GM19455 (cell line): ENCODE measurements at regions not wholly inside any gene's neighbourhood (a gene's known extent, or its start where the extent isn't known, plus 50 kb on each side); places are given as distances from the start of the nearest gene placed in this dataset.
"Not testable (repeated sequence)": the region's sequence is repeated elsewhere in the genome, so short reads cannot be mapped to it uniquely, and the experiment has no call there.

Source experiments
- ATAC-seq: cut with Tn5 transposase; IDR thresholded peaks from one replicate; pipeline ENCODE4 v1.9.1; 2021; ENCODE audit not compliant: unreplicated experiment

DNA sequence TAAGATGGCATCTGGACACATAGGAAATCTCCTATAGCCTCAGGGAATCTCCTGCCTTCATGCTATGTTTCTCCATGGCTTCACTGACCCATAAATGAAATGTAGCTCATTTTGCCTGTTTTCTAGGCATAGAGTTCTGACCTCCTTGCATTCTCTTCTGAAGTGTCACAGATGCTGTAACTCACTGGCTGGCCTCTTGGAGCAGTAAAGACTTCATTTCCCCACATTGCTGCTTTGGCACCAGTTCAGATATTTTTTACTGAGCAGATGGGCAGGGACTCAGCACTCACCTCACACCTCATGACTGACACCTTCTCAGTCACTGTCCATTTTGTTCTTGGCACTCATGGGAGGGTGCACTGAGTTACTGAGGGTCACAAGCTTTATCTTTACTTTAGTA lies 286.7 kb upstream of the TGFBR2 start:
- ATAC-seq = no peak

DNA sequence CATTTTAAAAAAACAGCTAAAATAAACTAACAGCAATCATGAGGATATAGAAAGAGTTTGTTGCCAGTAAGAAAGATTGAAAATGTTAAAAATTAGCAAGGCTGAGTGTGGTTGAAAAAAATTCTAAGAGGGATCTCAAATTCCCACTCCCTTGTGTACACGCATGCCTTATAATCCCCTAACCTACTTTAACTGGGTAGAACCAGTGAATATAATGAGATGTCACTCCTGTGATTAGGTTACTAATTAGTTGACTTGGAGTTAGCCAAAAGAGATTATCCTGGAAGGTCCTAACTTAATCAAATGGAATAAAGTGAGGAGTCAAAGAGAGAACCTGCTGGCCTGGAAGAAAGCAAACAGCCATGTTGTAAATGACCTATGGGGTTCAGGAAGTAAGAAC lies 286.0 kb upstream of the TGFBR2 start:
- ATAC-seq = no peak

DNA sequence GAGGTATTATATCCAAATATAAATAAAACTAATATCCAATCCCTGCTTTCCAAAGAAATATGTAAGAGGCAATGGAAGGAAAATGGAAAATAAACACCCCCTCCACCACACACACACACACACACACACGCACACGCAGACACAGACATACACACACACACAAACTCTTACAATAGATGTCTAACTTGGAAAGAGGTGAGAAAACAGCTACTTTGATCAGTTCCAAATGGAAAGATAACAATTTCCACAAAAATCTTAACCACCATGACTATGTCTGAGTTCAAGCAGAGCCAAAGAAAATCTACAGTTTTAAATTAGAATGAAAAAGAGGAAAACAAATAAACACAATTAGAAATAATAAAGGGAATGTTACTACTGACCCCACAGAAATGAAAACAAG lies 285.3 kb upstream of the TGFBR2 start:
- ATAC-seq = no peak

DNA sequence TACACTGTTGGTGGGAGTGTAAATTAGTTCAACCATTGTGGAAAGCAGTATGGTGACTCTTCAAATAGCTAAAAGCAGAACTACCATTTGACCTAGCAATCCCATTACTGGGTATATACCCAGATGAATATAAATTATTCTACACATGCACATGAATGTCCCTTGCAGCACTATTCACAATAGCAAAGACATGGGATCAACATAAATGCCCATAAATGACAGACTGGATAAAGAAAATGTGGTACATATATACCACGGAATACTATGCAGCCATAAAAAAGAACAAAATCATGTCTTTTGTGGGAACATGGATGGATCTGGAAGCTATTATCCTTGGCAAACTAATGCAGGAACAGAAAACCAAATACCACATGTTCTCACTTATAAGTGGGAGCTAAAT lies 282.8 kb upstream of the TGFBR2 start:
- ATAC-seq = not testable (repeated sequence)

DNA sequence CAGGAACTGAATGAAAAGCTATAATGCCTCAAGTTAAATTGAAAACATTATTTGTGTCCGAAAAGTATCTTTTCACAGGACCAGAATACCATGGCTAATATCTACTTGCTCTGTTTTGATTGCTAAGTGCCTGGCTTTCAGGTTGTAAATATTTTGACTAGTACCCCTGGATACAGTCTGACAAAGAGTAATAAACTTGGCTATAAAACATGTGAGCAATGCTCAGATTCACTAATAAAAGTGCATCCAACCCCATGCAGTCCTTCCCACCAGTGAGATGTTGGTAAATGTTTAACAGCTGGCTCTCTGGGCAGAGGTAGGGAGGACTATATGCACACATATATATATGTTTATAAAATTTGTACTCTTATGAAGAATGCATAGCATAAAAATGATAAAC lies 281.8 kb upstream of the TGFBR2 start:
- ATAC-seq = no peak

DNA sequence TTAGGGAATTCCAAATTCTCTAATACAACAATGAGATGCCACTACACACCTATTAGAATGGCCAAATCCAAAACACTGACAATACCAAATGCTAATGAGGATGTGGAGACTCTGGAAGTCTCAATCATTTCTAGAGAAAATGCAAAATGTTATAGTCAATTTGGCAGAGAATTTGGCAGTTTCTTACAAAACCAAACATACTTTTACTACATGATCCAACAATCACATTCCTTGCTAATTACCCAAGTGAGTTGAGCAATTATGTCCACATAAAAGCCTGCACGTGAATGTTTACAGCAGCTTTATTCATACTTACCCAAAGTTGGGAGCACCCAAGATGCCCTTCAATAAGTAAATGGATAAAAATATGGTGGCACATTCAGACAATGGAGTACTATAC lies 278.4 kb upstream of the TGFBR2 start:
- not testable (repeated sequence) for ATAC-seq

DNA sequence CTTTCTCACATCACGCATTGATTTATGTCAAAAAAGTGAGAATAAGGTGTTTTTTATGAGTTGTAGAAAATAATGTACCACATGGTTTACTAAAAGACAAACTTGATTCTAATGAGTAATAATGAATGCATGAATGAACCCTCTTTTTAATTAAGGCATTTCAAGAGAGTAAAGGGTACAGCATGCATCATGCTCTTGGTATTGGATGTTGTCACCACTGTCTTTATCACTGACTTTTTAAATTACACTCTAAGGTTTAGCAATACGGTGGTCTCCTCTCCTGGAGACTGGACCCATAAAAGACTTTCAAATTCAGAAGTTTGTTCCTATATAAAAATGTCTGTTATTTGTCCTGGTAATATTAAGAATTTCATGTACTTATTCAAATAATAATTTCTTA lies 277.5 kb upstream of the TGFBR2 start:
- ATAC-seq = not testable (repeated sequence)

DNA sequence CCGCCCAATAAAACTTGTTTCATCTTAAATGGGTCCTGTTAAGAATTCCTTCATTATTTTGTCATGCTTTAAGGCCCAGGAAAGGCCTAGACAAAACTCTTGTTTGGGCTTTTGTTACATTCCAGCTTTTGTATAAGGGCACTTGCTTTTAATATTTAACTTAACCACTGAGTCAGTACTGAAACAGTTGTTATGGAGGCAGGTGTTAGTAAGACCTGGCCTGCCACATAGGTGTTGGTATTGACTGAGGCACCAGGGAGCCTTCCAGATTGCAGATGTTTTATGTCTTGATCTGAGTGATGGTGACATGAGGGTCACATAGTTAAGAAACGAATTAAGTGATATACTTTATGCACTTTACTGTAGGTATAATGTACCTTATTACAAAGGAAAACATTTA lies 274.9 kb upstream of the TGFBR2 start:
- ATAC-seq = no peak

DNA sequence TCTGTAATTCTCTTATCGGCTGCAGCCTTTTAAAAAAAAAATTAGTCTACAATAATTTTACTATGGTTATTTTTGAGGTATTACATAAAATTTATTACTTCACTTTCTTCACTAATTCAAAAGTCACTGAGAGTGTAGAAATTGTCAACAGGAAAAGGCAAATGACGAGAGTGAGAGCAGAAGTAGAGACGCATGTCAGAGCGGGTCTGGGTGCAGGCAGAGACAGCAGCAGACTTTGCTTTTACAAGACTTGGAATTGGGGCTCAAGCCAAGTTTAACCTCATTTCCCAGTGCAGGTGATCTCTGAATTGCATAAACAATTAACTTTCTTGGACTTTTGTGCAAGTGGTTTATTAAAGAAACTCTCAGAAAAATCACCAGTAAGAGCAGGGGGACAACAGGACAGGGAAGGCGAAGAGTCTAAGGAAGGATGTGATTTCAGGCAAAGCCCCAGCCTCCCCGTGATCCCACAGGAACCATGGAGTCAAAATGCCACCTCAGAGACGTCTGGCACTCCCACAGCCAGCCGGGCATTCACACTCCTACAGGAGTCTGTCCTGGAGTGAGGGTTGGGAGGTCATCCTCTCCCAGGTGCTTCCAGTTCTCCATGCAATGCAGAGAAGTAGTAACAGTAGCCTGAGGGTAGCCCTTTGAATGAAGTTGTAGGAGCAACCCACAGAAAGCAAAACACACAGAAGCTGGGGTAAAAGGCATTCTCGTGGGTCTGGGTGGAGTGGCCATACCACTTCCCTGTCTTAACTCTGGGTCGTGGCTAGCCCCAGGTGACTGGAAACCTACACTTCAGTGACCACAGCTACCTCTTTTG lies 274.0 kb upstream of the TGFBR2 start:
- ATAC-seq = no peak

DNA sequence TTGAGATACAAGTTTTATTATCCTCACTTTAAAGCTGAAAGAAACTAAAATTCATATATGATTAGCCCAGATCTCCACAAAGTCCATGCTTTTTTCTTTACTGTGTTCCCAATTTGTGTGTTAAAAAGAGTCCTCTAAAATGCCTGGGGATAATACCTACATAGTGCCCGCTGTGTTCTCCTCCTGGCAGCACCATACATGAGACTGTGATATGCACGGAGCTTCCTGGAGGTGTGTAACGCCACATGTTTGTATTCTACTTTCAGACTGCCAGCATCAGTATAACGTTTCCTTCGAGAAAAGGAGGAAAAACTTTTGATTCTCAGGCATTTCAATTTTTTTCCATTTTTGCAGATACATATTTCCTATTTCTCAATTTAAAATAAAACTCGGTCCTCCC lies 273.3 kb upstream of the TGFBR2 start:
- no peak for ATAC-seq

DNA sequence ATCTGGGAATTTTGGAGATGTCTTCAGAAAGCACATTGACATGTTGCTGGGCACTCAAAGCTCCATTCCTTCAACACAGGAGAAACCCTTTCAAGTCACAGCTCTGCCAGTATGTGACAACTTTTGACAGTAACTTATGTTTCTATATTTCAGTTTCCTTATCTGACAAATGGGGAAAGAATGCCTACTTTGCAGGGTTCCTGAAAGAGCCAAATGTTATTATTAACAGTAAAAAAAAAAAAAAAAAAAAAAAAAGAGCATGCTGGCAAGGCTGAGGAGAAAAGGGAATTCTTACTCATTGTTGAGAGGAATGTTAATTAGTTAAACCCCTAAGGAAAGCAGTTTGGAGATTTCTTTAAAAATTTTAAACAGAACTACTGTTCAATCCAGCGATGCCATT lies 272.5 kb upstream of the TGFBR2 start:
- ATAC-seq = no peak

DNA sequence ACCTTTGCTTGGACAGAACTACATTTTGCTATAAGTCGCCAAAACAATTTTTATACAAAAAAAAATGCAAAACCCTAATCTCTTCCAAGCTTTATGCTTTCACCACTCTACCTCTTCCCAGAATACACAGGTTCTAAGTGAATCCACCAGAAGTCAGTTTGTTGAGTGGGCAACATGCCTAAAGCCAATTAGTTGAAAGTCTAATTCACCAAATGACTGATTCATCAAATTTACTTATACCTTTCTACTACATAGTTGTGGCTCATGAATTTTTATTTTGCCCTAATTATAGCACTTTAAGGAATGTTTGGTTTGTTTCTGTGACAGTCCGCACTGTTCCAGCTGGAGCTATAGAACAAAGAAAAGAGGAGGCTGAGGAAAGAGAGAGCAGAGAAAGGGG lies 265.9 kb upstream of the TGFBR2 start:
- ATAC-seq = no peak

DNA sequence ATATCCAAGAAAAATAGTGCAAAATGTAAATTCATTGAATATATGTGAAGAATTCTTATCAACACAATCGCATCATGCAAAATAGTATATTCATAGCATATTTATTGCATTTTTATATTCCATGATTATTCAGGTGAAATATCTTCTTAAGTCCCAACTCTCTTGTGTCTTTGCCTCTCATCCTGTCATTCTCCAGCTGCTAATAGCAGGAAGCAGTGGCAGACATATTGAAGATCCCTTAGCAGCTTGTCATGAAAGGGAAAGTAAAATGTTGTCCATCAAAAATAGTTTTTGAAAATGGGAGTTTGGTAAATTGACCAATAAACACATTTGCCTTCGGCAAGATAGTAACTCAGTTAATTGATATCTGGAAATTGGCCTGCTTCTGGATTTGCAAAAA lies 265.3 kb upstream of the TGFBR2 start:
- no peak for ATAC-seq

DNA sequence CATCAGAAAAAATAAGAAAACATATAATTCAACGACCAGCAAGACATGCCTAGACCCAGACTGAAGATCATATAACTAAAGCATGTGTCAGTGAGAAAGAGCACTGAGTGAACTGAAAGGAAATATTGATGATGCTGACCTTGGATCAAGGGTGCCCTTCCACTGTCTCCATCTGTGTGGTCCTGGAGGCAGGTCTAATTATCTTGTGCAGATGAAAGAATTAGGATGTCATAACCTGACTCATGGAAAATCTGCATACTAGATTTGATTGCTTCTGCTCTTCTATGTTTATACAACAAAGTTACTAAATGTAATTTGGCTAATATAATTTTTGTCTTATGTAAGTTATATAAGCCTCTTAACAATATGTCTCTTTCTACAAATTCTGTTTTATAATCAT lies 264.6 kb upstream of the TGFBR2 start:
- no peak for ATAC-seq

DNA sequence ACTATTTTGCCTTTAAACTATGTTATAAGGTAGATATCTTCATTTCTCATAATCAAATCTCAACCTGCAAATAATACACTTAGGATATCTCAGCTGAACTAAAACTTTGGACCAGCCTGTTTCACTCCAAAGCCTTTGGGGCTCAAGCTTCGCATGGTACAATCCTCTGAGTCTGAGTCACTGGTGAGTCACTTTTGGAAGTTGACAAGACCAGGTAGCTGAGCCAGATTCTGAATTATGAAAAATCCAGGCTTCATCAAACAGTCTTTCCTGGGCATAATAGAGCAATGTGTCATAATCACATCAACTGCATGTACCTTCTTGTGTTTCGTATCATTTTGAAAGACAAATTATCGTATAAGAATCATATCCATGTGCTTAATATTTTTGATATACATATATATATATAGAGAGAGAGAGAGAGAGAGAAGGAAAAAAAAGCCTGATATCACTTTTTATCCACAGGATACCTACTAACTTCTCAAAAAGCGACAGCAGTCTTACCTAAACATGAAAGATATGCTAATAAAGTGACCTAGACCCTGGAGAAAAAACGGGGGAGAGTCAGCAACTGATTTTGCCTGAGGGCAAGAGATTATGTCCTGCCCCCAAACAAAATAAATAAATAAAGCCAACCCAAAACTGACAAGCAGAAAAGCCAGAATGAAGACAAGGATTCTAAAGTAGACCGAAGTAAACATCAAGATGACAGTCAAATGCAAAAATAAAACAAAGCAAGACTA lies 263.9 kb upstream of the TGFBR2 start:
- ATAC-seq = no peak

DNA sequence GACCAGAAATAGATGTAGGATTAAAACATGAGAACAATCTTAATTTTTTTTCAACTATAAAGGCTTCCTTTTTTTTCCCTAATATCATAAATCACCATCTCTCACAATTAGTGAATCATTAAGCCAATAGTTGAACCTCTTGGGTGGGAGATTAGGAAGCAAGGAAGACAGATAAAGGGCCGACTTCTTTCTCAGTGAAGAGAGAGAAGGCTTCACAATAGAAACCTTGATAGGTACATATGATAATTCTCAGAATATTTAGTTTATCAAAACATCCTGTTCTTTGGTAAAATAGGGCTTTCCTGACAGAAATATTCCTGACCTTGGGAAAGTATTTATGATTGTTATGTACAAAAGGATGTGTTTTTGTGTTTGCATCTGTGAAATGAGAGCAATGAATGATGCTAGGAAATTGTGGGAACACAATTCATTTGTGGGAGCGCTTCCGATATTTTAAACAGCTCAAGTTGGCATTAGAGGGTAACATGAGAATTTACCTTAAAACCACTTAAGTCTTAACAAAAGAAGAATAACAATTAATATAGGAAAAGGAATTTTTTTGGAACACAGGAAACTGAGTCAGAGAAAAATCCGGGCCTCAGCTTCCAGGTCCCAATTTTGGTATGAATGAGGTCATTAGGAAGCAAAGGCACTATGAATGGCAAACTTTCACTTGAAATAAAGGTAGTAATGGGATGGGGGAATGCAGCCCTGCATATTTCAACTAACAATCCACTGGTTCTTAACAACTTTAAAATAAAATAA lies 263.2 kb upstream of the TGFBR2 start:
- no peak for ATAC-seq

DNA sequence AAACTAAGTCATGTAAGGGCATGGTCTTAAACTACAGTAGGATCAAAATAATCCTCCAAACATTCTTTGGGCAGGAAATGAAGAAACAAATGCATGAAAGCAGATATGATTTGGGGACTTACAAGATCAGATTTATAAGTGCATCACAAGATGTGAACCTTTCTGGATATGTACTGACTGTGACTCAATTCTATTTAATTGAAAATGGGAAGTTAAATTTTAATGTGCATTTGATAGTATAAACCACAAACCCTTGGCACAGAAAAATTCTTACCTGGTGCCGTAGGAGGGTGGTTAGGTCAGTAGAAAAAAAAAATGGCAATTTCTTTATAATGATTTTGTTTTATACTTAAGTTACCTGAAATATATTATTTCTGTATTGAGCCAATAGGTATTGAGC lies 262.5 kb upstream of the TGFBR2 start:
- no peak for ATAC-seq

DNA sequence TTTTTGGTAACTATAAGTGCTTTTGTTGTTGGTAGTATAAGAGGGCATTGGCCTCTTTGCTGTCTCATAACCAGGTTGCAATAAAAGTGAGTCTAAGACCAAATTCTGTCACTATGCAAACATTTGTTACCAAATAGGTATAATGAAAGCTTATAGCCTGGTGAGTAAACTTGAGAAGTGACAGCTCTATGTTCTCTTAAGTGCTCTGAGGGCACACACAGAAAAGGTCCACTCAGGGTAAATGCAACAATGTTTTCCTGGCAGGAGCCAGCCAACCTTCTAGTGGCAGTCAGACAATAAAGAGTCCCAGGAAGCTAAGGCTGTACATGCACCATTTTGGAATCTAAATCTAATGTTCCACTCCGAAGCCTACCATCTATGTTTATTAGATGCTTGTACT lies 262.1 kb upstream of the TGFBR2 start:
- no peak for ATAC-seq

DNA sequence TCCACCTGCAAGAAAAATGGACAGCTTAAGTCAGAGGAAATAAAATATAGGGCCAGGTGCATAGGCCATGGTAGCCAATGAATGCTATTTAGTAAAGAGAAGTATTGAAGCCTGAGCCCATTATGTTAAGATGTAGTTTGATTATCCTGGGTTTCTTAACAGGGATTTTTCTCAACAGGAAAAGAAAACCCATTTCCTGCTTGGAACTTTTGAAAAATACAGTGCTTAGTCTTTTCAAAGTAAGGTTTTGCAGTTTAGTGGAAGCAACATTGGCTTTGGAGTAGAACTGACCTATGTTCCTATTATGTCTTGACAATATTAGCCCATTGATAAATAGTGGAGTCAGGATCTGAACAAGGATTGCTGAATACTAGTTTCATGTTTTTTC lies 259.5 kb upstream of the TGFBR2 start:
- no peak for ATAC-seq

DNA sequence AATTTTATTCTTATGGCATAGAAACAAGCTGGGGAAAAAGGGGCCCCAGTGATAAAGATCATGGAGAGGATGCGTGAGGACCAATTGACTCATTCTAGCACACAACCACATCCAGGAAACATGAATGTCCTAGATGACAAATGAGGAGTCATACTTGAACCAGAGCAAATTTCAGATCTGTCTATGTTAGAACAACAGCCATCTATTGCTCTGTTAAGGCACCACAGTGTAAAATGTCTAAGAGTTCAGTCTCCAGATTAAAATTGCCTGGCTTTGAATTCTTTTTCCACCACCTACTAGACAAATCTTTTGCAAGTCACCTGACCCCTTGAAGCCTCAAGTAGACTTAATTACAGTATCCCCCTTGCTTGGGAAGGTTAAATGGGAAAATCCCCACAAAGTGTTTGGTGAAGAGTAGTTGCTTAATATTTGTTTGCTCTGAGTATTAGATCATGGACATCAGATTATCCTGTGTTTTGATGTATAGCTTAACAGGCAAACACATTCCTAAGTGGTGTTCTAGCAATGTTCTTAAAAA lies 258.7 kb upstream of the TGFBR2 start:
- no peak for ATAC-seq

DNA sequence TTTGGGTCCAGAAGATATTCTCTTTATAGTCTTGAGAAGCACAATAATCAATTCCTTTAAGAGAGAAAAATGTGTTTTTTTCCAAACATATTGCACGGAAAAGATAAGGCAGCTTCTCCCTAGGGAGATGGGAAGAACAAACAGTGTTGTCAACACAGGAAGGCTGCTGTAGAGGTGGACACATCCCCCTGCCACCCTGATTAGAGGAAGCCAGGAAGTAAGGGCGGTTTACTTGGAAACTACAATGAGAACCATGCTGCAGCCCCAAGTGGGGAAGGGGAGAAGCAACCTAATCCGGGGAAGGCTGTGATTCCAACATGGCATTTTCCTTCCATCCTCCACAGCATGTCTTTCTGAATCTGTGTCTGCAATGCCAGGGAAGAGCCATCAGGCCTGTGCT lies 256.9 kb upstream of the TGFBR2 start:
- no peak for ATAC-seq

DNA sequence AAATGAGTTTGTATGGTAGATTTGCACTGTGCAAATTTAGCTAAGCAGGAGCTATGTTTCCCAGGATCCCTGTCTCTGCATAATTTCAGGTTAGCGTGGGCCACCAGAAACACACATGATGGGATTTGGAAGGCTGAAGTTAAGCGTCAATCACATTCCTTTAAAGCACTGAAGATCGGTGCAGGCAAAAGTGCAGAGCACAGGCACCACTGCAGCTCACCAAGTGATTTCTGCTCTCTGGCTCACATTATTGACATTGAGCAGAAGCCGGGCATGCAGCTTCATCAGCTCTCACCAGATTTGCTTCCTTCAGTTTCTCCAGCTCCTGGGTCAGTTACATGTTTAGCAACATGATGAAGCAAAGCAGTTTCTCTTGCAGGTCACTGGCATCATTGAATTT lies 256.4 kb upstream of the TGFBR2 start:
- ATAC-seq = no peak
